Stimulated activated naive CD8-positive, alpha-beta T cell treated with anti-CD3 and anti-CD28 coated beads, Interleukin-15, Interleukin-2, amounts not matched to agents 100 U/mL and 50 U/mL, for 24 hours (primary cell): ENCODE measurements at regions not wholly inside any gene's neighbourhood (a gene's known extent, or its start where the extent isn't known, plus 50 kb on each side); places are given as distances from the start of the nearest gene placed in this dataset.

Experiments
- ATAC-seq: fragments of 150-1000 bp; cut with Tn5 transposase; one replicate; pipeline ENCODE4 v1.10.0; 2021
- DNase-seq: peaks from one replicate; pipeline ENCODE4 v3.0.0; 2021

DNA sequence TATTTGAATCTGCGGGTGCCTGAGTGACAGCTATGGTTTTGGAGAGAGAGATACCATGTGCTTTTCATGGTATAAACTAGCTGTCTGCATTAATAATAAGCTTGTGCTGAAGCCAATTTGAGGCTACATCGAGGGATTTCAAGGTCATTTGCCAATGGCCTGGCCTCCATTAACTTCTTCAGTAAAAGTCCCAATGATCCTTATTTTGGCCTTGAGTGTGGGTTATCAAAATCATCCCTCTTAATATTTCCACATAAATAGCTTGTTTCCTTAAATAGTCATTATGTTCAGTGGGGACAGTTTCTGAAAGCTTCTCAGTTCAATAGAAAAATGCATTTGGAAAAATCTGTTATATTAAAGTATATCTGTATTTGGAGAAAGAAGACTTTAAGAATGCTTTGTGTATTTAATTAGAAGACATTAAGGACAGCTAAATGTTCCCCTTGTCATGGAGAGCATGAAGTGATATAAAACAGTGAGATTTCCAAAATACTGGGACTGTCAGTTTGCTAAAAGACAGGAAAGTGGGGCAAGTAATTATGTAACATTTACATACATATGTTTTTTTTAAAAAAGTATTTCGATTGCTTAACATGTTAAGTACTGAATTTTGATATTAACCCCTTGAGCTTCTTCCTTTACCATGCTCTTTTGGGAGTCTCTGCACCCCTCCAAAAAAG, 355.5 kb upstream of the ZEB2 start:
- no peak for ATAC-seq
- no peak for DNase-seq

DNA sequence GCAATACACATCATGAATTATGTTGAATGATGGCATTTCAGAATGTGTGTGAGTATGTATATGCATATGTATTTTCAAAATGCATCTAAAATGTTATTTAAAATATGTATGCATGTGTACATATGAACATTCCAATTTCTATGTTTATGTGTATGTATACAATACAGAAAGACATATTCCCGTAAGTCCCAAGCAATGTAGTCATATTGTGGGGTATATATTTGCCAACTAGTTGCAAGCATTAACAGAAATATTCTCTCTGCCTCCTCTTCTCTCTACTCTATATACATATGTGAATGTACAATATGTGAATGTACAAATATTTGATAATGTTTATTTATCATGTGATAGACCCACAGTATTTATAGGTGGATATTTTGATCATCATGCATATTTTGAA, 345.8 kb upstream of the ZEB2 start:
- ATAC-seq (no peak), DNase-seq (no peak)

DNA sequence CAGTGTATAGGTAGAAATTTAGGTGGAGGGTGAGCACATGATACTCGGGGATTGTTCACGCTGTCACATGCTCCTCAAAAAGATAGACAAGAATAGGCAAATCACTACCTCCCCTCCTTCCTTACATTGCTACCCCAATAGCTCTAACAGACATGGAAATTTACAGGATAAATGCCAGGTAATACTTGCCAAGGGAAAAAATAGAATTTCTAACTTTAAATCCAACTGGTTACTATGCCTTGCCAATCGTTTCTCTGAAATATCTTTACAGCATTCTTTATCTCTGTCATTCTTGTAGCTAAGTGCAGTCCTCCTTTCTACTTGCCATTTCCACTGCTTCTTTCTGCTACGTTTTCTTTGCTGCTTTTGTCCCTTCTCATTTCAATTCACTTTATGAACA, 339.8 kb upstream of the ZEB2 start:
- DNase-seq (no peak), ATAC-seq (no peak)

DNA sequence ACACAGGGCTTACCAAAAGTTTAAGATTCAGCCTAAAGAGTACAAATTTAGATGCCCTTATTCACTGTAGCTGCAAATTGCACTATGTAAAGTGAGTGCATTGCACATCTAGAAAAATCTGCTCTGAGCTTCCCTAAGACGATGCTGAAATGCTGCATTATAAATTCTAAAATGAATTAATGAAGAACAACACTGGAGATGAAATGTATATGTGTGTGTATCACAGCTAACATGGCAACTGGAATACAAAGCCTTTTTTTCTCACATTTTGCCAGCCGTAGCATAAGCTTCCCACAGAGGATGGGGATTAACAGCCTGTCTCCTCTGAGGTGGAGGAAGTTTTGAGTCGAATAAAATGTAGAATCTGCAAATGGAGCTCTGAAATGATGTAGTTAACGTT, 338.3 kb upstream of the ZEB2 start:
- no peak for DNase-seq
- no peak for ATAC-seq

DNA sequence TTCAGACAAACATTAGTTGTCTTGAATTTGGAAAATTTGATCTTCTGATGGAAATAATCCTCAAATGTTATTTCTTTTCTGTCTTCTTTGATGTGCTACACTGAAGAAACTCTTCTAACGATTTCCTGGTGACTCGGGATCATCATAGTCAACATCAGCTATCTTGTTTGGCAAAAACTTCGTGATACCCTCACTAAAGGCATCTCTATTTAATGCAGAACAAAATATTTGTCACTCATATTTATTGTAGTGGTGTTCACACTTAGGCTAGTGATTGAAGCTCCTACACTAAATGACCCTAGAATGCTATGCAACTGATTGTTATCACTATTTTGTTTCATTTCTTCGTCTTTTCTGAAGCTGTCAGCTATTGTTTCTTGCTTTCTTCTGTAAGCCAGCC, 334.7 kb upstream of the ZEB2 start:
- no peak for DNase-seq
- ATAC-seq: no peak

DNA sequence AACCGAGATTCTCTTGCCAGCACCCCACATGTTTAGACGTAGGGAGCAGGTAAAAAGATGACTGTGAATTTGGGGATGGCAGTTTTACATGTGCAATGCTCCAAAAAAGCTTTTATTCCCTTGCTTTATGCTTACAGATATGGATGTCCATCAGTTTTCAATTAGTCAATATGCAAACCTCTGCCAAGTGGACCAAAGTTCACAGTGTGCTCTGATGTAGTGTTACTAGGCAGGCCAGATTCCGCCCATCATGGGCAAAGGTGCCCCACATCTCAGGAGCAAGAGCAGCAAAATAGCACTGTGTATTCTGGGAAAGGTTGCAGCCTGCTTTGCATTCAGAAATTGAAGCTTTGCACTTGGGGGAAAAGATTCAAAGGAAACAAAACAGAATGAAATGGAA, 329.7 kb upstream of the ZEB2 start:
- ATAC-seq: no peak

DNA sequence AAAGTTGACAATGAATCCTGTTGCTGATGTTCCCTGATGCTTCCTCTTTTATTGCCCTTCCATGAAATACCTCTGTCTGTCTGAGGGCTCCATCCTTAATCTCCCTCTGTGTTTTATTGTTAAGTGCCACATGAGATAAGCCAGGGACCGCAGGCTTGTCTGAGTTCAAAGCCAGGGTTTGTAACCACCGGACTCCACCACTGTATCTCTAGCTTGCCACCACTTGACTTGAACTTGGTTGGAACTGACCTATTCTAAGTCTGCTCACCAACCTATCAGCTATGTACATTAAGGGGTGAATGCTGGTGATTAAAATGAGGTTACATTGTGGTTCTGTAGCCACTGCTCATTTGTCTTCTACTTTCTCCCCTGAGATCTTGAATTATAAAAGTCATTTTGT, 328.5 kb upstream of the ZEB2 start:
- DNase-seq (no peak), ATAC-seq (no peak)

More for the DNA sequence above, 329.7 kb upstream of the ZEB2 start:
- no peak for DNase-seq

DNA sequence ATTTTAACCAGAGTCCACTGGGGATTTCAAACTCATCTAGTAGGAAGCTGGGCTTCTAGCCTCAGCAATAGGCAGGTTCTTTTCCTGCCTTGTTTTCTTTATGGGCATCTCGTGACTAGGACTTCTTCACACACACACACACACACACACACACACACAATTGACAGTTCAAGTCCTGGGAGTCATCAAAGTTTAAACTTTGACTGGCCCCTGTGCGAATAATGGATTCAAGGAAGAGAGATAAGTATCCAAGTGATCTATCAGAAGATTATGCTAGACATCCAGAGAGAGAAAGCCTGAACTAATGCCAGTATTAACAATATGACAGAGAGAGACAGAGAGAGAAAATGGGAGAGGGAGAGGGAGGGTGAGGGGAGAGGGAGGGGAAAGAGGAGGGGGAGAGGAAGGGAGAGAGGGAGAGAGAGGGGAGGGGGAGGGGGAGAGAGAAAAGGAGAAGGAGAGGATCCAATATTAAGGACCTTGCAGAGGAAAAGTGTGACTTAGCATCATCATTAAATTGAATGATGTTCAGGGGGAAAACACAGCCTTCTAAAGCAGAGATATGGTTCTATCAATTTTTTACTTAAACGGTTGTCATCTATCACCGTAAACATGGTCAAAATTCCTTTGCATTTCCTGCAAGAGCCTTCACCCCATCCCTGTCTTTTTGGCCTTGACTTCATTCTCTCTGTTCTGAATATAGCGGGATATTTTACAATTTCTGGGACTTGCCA, 327.6 kb upstream of the ZEB2 start:
- ATAC-seq (no peak), DNase-seq (no peak)

DNA sequence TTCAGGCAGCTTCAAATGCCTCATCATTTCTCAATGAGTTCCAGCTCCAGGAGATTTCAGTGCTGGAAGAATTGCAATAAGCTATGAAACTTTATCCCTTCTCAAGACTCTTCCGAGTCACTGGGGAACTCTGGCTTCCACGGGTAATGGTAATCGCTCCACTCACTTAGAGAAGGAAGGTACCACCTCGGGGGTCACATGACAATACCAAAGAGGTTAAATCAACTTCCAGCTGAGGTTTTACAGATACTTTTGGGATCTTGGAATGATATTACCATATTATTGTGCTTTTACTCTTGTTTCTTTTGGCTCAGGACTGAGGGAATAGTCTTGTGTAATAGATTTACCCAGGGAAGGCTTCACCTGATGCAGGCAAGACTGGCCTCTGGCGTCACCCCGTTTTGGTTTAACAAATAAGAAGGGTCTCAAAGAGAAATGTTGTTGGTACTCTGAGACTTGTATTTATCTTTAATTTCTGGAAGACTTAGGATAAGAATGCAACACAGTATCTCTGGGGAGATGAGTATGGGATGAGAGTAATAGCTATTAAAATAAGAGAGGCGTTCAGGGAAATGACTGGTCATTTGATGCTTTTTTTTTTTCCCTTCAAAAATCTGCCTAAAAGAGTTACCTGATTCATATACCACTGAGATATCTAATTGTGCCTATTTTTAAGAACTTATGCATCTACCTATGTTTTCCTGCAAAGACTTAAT, 316.9 kb upstream of the ZEB2 start:
- no peak for ATAC-seq

DNA sequence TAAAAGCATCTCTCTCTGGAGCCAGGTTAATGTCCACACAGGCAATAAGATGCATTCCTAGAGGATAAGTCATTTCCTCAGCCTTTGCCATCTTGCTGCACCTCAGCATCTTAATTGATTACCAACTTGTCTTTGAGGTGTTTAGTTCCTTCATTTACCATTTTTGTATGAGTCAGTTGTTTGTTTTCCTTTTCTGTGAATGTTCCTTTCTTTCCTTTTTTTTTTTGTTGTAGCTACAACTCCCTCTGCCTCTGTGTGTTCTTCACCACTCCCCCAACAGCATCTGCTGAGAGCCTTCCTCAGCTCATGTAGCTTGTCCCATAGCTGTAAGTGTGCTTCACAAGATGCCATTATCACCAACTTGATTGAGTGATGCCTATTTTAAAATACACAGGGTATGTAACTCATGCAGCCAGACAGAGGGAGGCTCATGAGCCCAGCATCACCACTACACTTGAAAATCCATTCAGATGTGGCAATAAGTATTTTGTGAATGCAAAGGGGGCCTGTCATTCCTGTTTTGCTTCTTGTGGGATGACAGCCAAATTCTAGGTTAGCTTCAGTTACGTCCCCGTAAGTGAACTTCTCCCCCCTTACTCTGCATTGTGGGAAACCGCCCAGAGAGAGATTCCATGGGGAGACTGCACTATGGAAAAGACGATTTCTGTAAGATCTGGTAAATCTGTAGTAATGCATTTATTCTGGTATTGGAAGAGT, 315.9 kb upstream of the ZEB2 start:
- DNase-seq (no peak), ATAC-seq (no peak)

More for the DNA sequence above, 316.9 kb upstream of the ZEB2 start:
- DNase-seq: no peak

DNA sequence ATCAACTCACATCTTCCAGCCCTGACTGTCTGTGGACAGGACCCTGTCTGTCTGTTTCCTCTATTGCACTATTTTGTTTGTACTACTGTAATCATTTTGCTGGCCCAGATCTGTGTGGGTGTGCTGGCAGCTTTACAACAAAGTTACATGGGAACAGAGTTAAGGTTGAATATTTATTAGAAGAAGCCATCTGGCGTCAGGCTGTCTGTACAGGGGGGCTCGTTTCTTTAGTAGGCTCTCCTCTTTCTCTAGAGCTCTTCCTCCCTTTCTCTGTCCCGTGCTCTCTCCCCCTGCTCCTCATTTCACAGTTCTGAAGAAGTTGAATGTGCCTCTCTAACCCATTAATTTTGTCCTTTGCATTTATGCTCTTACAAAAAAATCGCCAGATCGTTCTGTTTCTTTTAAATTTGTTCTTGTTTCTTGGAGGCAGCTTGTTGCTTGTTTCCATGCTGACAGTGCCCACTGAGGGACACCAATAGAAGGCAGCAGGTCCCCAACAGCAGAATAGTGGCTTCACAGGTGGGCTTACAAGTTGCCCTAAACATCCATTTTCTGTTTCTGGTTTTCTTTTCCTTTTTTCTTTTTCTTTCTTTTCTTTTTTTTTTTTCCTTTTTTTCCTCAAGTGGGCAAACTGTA, 315.2 kb upstream of the ZEB2 start:
- ATAC-seq (no peak), DNase-seq (no peak)

DNA sequence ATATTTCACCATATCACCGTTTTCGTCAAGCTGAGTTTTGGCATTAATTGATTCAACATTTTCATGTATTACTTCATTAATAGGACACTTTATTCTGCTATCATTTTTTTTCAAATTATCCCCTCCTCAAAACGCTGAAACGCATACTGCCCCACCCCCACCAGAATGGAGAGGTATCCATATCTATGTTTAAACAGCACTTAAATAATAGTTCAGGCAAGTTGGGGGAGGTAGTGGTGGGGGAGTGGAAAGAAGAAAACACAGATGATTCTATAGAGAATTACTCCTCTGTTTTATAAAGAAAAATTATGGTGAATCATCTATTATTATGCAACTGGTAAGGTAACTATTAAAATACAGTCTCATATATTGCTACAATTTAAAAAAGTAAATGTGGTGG, 314.4 kb upstream of the ZEB2 start:
- DNase-seq (no peak), ATAC-seq (no peak)

DNA sequence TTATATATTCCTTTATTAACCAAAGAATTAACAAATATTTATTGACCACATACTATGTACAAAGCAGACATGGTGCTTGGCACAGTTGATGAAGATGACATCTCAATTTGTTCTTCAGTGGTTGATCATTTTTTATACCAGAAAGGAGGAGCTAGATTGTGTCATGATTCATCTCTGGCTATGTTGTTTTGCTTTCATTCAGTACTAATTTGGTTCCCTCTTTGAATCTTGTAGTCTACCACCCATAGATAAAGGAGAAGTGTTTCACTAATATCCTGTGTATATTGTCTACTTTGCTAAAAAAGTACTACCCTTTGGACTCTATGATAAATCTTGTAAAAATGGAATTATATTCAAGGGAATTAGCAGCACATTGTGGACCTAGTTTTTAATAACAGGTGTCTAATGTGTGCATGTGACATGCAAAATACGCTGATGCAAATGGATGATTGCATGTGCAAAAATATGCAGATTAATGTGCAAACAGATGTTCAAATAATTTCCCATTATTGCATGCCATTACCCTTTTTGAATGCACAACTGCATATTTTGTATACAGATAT, 313.2 kb upstream of the ZEB2 start:
- ATAC-seq (no peak), DNase-seq (no peak)

DNA sequence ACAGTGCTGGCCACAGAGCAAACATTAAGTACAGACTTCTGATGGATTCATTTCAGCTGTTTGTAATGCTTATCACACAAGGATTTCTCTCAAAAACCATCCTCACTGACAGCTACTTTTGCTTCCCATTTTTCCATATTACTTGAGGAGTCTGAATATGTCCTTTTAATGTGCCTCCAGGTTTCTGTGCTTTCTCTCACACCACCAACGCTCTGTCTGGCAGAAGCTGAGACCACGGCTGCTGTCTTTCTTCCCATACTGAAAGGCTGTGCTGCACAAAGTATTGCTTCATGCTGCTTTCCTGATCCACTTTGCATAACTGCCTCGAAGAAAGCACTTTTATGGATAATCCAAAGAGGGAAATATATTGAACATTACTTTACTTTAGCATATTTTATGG, 312.1 kb upstream of the ZEB2 start:
- no peak for ATAC-seq
- DNase-seq: no peak

DNA sequence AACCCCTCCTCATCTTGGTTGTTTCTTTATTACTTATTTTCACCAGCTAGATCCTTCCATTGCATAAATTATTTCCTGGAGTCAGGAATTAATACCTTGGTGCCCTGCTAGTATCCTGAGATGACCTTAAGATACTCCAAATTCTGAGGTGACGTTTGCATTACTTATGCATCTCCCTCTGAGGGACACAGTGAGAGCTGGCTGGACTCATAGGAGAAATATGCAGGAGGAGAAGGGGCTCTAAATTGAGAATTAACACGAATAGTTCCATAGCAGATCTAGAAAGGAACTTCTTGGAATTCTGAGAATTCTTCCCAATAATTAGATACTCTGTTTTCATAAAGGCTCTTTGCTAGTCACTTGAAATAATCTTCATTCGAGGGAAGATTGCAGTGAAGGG, 310.6 kb upstream of the ZEB2 start:
- no peak for ATAC-seq
- no peak for DNase-seq

DNA sequence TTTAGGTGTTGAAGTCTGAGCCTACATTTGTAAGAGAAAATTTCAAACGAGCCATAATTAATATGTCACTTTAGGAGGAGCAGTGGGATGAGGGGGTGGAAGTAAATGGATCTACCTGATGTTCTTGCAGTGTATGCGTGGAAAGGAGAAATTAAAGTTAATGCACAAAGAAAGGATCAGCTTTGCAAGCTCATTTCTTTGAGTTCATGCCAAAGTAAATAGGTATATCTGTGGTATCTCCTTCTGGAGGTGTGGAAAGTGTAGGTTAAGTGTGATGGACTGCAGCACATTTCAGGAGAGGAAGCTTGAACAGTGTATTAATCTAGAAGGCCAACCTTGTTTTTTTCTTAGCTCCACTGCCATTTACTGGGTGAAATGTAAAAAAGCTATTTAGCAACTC, 307.5 kb upstream of the ZEB2 start:
- no peak for DNase-seq
- no peak for ATAC-seq

DNA sequence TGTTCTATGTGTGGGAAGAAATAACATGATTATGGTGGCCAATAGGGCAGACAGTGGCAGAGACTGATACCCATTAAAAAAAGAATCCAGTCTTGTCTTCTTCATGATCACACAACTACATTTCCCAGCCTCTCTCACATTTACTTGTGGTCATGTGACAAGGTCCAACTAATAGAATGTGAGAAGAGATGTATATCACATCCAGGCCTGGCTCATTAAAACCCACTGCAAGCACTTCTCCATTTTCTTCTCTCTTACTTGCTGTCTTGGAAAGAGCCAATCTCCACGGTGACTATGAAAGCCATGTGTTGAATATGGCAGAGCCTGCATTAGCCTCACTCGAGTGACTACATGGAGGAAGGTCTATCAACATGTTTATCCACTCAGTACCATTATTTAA, 306.2 kb upstream of the ZEB2 start:
- no peak for DNase-seq

DNA sequence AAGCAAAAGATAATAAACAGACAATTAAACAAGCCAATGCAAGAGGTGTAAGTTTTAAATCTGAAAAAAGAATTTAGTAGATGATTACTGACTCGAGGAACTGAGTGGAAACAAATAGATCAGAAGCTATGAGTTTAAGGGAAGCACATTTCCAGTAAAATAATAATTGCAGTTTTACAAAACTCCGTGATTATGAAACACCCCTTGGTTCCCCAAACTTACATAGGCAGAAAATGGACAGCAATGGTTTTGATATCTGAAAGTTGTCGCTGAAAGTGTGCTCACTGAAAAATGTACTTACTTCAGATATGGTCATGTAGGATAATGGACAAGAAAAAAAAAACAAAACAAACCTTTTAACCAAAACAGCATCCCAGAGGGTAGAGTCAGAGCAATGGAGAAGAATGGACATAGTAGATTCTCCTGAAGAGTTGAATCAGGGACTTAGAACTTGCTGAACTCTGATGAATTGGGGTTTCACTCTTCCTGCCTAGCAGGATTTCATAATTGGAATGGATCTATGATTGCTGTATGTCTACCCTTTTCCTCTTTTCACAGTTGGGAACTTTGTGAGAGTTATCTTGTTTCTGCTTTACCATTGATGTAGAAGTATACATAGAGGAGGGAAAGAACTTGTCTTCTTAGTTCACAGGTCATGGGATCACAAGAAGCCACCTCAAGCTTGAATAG, 305.6 kb upstream of the ZEB2 start:
- DNase-seq: no peak
- no peak for ATAC-seq

More for the DNA sequence above, 306.2 kb upstream of the ZEB2 start:
- no peak for ATAC-seq

DNA sequence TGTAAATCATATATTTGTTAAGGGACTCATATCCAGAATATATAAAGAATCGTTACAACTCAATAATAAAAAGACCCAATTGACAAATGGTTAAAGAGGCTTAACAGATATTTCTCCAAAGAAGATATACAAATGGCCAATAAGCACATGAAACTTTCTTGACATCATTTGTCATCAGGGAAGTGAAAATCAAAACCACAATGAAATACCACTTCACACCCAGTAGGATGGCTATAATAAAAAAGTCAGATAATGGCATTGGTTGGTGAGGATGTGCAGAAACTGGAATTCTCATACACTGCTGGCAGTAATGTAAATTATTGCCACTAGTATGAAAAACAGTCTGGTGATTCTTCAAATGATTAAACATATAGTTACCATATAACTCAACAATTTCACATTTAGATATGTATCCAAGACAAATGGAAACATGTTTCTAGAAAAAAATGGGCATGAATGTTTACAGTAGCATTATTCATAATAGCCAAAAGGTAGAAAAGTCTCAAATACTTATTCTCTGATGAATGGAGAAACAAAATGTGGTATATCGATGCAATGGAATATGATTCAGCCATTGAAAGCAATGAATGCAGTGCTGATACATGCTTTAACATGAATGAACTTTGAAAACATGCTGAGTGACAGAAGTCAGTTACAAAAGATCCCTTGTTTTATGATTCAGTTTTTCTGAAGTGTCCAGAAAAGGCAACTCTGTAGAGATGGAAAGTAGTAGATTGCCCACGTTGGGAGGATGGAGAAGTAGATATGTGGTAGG, 304.6 kb upstream of the ZEB2 start:
- ATAC-seq: no peak
- DNase-seq: no peak

DNA sequence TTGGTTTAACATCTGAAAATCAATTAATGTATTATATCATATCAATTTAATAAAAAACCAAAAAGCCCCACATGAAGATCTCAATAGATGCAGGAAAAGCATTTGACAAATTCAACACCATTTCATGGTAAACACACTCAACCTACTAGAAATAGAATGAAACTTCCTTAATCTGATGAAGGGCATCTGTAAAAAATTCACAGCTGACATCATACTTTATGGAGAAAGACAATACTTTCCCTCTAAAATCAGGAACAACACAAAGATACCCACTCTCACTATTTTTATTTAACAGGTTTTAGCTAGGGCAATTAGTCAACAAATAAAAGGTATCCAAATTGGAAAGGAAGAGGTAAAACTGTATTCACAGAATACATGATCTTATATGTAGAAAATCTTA, 303.0 kb upstream of the ZEB2 start:
- ATAC-seq (no peak), DNase-seq (no peak)

DNA sequence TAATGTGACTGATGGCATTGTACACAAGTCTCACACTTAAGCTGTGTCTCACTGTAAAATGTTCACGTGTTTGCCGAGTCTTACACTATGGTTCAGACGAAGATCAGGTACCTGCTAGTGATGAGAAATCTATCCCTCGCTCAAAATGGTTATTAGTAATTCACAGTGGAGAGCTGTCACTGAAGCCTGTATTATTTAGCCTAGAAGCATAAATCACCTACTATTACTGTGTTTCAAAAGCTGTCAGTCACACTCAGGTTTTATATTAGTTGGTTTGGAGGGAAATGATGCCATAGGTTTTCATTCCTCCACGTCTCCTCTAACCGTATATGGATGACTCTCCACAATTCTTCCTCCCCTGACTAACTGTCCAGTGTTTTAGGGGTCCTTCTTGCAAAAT, 292.4 kb upstream of the ZEB2 start:
- DNase-seq: no peak
- no peak for ATAC-seq
